ENCODE measurements at regions not wholly inside any gene's neighbourhood (a gene's known extent, or its start where the extent isn't known, plus 50 kb on each side); places are given as distances from the start of the nearest gene placed in this dataset.
"Not testable (repeated sequence)": the region's sequence is repeated elsewhere in the genome, so short reads cannot be mapped to it uniquely, and the experiment has no call there.

DNA sequence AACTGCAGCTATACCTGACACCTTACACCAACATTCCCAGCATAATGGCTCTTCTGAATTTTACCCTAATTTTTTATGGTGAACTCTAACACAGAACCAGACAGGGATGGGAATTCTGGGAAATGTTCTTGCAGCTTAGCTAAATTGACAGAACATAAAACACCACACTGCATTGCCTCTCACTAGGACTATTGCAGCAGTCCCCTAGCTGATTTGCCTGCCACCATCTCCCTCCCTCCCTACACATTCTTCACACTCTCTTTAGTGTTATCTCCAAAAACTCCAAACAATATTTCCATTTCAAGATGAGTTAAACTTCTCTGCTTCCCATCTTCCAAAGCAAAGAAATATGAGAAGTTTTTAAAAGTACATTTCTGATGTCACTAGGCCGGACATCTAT is 733.9 kb upstream of the INTU start:
- DNase-seq (ENCODE audit: low read depth in 2 of 2), result no peak

- peak in 1 of 2 donors; percentile 8 for DNase-seq (ENCODE audit: low read depth in 2 of 2)
Observed at GRCh38 chr4:126899331-126899801, 733.4 kb upstream of the INTU start.

DNA sequence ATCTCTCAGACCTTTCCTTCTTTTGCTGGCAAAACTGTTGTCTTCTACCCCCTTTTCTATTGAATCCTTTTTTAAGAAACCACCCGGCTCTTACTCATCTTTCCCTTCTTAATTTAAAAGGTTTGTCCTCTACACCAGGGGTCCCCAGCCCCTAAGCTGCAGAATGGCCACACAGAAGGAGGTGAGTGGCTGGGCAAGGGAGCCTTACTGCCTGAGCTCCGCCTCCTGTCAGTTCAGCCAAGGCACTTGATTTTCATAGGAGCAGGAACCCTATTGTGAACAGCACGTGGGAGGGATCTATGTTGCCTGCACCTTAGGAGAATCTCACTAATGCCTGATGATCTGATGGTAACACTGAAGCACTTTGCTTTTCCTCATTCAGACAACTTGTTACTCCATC is 726.3 kb upstream of the INTU start:
- DNase-seq (ENCODE audit: low read depth in 2 of 2), result no peak

DNA sequence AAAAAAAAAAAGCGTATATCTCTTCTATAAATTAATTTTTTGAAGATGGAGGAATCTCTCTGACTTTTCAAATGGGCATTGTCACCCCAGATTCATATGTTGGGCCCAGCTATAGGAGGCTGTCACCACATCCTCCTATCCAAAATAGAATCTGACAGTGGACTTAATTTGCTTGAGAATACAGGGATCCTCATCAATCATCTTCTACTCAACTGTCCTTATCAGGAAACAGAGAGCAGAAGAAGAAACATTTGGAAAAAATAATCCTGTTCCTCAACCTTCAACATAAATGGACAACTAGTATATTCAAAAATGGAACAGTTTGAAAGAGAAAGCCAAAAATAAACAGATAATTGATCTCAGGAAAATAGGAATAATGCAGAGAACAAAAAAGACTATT is 725.4 kb upstream of the INTU start:
- no peak for DNase-seq (ENCODE audit: low read depth in 2 of 2)

GRCh38 chr4:126916049-126916625 is 716.6 kb upstream of the INTU start:
- no peak for DNase-seq (ENCODE audit: low read depth in 2 of 2)

DNA sequence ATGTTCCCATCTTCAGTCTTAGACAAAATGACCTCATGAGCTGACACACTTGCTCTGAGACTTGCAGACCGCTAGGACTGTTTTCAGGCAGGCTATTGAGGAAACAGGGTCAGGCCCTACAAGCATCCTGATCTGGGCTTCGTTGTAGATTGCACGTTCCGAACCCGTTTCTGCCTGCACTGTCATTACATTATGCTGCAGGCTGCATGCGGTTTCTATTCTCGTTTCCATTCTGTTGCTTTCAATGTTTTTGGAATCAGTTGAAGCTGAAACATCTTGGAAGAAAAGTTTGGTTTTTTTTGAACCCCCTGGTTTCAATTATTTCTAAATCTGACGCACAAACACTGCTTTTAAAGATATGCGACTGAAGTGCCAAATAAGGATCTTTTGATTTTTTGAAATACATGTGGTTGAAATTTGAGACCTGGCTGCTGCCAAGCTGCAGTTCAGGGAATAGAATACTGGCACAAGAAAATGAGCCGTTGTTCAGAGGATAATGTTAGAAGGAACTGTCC is 716.1 kb upstream of the INTU start:
- DNase-seq (ENCODE audit: low read depth in 2 of 2), result peak in 1 of 2 donors; percentile 36

GRCh38 chr4:126922328-126922938 is 710.3 kb upstream of the INTU start:
- DNase-seq (ENCODE audit: low read depth in 2 of 2), result not testable (repeated sequence)

DNA sequence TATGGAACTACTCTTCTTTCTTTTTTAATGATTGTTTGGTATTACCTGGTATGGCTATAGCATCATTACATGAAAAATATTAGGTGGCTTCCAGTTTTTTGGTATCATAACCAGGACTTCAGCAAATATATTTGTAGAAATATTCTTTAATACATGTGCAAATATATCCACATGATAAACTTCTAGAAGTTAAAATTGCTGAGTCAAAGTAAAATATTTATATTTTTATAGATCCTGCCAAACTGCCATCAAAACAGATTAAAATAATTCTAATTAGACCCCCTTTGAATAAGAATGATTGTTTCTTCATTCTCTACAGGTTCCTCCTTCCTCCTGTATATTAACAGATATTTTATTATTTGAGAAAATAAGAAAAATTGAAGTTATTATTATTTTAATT is 708.5 kb upstream of the INTU start:
- no peak for DNase-seq (ENCODE audit: low read depth in 2 of 2)

DNA sequence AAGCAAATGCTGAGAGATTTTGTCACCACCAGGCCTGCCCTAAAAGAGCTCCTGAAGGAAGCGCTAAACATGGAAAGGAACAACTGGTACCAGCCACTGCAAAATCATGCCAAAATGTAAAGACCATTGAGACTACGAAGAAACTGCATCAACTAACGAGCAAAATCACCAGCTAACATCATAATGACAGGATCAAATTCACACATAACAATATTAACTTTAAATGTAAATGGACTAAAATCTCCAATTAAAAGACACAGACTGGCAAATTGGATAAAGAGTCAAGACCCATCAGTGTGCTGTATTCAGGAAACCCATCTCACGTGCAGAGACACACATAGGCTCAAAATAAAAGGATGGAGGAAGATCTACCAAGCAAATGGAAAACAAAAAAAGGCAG is 702.7 kb upstream of the INTU start:
- DNase-seq (ENCODE audit: low read depth in 2 of 2), result not testable (repeated sequence)

GRCh38 chr4:126935801-126936200 is 697.0 kb upstream of the INTU start:
- no peak for DNase-seq (ENCODE audit: low read depth in 2 of 2)

DNA sequence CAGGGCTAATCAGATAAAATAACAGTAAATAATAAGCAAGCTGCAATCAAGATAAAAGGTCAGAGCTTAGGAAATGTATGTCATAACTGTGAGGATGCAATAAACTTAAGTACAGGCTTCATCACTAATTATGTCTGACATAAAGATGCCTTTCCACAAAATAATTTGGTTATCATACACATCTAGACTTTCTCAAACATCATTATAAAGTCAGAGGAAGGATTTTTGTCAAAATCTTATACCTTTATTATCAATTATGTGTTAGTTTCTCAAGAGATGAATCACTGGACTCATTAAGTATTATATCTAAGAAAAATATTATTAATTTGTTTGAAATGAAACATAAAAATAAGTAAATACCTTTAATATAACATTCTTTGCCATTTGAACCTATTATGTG is 695.4 kb upstream of the INTU start:
- DNase-seq (ENCODE audit: low read depth in 2 of 2), result no peak

- DNase-seq (ENCODE audit: low read depth in 2 of 2), result no peak
Observed at GRCh38 chr4:126937846-126938422, 694.8 kb upstream of the INTU start.

DNA sequence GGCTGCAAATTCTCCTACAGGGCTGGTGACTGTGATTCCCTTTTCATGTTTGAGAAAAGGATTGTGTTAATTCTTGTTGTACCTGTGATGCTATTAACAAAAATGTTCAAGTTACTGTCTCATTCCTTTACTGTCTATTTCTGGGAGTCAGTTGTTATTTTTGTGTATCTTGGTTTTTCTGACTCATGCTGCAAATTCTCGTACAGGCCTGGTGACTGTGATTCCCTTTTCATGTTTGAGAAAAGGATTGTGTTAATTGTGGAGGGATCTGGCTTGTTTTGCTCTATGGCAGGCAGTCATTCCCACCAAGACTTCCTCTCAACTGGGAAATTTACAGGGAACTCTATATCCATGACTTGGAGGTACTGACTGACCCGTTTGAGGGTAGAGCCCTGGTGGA is 693.4 kb upstream of the INTU start:
- peak in 1 of 2 donors; percentile 10 for DNase-seq (ENCODE audit: low read depth in 2 of 2)

DNA sequence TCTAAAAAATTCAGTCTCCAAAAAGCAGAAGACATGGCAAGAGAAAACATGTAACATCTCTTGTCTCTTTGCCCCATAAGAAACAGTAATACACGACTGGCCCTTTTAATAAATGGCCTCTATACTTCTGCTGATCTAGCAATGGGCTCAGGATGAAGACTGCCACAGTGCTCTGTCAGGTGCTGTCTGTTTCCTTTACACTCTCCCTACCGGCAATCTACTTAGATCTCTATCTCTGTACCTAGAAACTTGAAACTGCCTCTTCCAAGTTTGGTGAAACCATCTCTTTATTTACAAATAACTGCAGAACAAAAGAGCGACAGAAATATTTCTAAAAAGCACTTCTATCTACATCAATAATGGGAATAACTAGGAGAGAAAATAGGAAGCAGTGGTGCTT is 685.2 kb upstream of the INTU start:
- no peak for DNase-seq (ENCODE audit: low read depth in 2 of 2)

DNA sequence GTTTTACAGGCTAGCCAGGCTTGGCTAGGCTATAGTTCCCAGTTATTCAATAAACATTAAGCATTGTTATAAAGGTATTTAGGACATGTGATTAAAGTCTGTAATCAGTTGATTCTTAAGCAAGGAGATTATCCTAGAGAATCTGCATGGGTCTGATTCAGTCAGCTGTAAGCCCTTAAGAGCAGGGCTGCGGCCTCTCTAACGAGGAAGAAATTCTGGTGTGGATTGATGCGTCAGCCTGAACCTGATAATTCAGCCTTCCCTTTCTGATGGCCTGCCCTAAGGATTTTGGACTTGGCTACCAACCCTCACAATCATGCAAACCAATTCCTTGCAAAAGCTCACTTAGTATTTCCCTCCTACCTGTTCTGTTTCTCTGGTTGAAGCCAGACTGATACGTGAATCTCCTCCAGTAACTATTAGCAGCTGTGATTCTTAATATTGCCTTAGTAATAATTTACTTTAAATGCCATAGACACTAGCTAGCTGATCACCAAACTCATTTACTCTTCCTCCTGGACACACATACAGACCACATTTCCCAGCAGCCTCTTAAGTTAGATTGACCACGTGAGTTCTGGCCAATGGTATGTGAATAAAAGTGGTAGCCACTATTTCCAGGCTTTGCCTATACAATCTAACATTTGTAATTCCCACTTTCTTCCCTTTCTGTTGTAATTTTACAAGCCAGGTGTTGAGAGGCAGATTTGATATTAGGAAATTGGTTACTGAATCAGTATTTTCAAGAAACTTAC is 678.0 kb upstream of the INTU start:
- DNase-seq (ENCODE audit: low read depth in 2 of 2), result no peak

GRCh38 chr4:126955292-126956183 is 677.2 kb upstream of the INTU start:
- DNase-seq (ENCODE audit: low read depth in 2 of 2), result no peak

DNA sequence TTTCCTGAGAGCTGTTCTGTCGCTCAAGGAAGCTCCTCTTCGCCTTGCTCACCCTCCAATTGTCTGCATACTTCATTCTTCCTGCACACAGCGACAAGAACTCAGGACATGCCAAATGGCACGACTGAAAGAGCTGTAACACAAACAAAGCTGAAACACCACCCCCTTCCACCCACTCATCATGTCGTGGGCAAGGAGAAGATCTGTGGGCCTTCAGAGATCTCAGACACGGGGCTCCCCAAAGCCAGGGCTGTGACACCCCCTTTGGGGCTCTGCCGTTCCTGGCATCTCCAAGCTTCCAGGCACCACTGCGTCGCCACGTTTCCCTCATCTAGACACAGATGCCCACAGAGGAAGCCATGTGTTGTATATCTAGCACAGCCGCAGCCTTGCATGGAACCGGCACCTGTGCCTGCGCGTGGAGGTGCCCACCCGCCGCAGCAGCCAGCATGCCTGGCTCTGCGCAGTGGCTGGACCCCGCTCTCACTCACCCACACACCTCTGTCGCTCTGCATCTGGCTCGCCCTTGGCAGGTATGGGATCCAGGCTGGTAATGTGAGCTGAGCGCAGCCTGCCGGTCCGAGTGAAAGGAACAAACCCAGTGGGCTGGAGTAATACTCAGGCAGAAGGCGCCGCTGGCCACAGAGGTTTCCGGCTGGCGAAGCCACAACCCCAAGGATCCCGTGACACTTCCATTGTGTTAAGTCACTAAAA is 676.4 kb upstream of the INTU start:
- no peak for DNase-seq (ENCODE audit: low read depth in 2 of 2)

GRCh38 chr4:126957556-126957955 is 675.2 kb upstream of the INTU start:
- DNase-seq (ENCODE audit: low read depth in 2 of 2), result peak in 1 of 2 donors; percentile 21

DNA sequence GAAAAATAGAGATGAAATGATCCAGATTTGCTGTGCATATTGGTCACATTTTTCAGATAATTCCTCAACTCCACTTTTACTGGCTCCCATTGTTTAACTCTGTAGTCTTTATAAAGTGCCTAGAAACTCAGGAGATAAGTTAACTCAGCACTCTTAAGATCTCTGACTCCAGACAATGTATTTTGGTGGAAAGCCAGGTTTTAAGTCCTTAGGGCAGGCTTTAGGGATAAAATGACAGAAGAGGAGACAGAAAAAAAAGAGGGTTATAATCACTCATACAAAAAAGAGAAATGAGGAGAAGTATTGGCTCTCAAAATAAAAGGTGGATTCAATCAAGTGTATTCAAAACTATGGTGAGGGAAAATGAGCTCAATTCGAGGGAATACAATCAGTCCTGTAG is 674.8 kb upstream of the INTU start:
- DNase-seq (ENCODE audit: low read depth in 2 of 2), result no peak

DNA sequence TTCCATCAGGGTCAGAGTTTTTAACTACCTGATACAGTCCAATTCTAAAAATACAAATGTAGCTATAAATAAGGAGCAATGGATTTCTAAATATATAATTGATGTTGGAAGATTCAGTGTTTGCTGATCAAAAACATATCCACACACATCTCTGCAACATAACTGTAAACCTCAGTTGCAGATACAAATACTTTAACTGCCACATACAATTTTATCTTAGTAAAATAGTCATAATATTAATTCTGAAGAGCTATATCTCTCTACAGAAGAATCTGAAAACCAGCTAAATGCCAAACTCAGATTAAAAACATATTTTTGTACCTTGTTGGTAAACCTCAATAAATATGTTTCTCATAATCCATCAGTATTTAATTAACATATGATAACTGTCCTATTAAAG is 674.3 kb upstream of the INTU start:
- DNase-seq (ENCODE audit: low read depth in 2 of 2), result no peak

All from lung microvascular endothelial cell (primary cell).